GM13976 (cell line): ENCODE measurements at regions not wholly inside any gene's neighbourhood (a gene's known extent, or its start where the extent isn't known, plus 50 kb on each side); places are given as distances from the start of the nearest gene placed in this dataset.

ENCODE experiments used
- DNase-seq: peaks from one replicate; pipeline ENCODE4 v3.0.0; 2012; ENCODE audit warnings: low spot score
- in situ Hi-C: fragments of 300-500 bp; cut with MboI; formaldehyde crosslinking; loops from one replicate; pipeline ENCODE4 v1.12.0; 2022; ENCODE audit warnings: low sequenced_read_pairs, mixed read lengths, inconsistent platforms; ENCODE audit not compliant: unreplicated experiment
- TF ChIP-seq, protein P1 (sequence below): IDR thresholded peaks from 2 replicates; pipeline ENCODE4 v1.5.1; 2012; ENCODE audit warnings: borderline replicate concordance, mild to moderate bottlenecking; ENCODE audit not compliant: insufficient read depth; ENCODE audit errors: extremely low read depth, missing control alignments, control extremely low read depth

DNA sequence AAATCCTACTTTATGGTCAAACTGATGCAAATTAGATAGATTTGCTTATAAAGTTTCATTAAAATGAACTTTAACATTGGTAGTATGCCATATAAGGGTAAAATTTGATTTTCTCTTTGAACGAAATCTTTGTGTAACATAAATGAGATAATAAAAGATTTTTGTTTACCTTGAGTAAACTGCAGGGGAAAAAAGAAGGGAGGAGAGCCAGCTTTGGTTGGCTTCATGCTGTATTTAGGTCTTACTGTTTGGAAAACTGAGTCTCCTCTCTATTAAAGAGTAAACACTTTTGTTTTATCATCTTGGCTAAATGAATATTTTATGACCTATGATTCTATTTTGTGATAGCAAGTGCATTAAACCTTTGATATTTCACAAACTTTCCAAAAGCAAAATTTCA lies 267.6 kb downstream of the IPO8 start:
- no peak for DNase-seq
- TF ChIP-seq, protein P1, sequence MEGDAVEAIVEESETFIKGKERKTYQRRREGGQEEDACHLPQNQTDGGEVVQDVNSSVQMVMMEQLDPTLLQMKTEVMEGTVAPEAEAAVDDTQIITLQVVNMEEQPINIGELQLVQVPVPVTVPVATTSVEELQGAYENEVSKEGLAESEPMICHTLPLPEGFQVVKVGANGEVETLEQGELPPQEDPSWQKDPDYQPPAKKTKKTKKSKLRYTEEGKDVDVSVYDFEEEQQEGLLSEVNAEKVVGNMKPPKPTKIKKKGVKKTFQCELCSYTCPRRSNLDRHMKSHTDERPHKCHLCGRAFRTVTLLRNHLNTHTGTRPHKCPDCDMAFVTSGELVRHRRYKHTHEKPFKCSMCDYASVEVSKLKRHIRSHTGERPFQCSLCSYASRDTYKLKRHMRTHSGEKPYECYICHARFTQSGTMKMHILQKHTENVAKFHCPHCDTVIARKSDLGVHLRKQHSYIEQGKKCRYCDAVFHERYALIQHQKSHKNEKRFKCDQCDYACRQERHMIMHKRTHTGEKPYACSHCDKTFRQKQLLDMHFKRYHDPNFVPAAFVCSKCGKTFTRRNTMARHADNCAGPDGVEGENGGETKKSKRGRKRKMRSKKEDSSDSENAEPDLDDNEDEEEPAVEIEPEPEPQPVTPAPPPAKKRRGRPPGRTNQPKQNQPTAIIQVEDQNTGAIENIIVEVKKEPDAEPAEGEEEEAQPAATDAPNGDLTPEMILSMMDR, result no peak
- in situ Hi-C loops, result no loop called here

- TF ChIP-seq, protein P1, result no peak
- DNase-seq, result no peak
- in situ Hi-C loops, result no loop called here
Observed at GRCh38 chr12:30427555-30427954, 268.1 kb downstream of the IPO8 start.

GRCh38 chr12:30425445-30425844 lies 270.2 kb downstream of the IPO8 start:
- in situ Hi-C loops, result no loop called here
- TF ChIP-seq, protein P1, result no peak
- no peak for DNase-seq

- TF ChIP-seq, protein P1, result no peak
- no peak for DNase-seq
- in situ Hi-C loops, result no loop called here
Observed at GRCh38 chr12:30423330-30423729, 272.3 kb downstream of the IPO8 start.

- TF ChIP-seq, protein P1, result no peak
- in situ Hi-C loops, result no loop called here
- DNase-seq, result no peak
Observed at GRCh38 chr12:30422844-30423243, 272.8 kb downstream of the IPO8 start.

DNA sequence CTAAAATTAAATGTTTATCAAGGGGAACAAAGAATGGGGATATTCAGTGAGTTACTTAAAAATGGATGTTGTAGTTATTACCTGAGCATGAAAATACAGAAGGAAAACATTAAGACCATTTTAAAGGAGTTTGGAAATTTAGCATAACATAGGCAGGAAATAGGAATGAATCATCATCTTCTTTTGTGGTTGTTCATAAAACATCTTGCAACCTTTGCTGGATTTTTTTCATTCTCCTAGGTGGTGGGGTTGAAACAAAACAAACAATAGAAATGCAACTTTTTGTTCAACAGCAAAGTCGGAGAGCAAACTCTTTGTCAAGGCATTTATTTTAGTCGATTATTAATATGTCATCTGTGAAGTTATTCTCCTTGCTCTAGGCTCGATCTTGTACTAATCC lies 275.1 kb downstream of the IPO8 start:
- no peak for DNase-seq

More for the DNA sequence above, 275.1 kb downstream of the IPO8 start:
- TF ChIP-seq, protein P1, result no peak
- in situ Hi-C loops, result no loop called here
